ENCODE measurements at regions not wholly inside any gene's neighbourhood (a gene's known extent, or its start where the extent isn't known, plus 50 kb on each side); places are given as distances from the start of the nearest gene placed in this dataset.

GRCh38 chr3:66638717-66639116, 137.9 kb upstream of the LRIG1 start:
- no peaks in the 10 kb centered on the region; the same call in 1 of the 2 replicates for H3K23me2 ChIP-seq (ENCODE audit: low read depth, low read length)
- no peak overlapping the region for H3K27ac ChIP-seq (ENCODE audit: low read depth, low read length)
- no peaks in the 10 kb centered on the region for H3K9me3 ChIP-seq (ENCODE audit: insufficient read depth in 2 of 2, low read depth in 1 of 2, low read length in 1 of 2)
- H2BK12ac ChIP-seq (ENCODE audit: low read depth, low read length) = no peak overlapping the region
- no peaks in the 10 kb centered on the region for H4K20me1 ChIP-seq (replicated peaks in 1 of 2; ENCODE audit: control insufficient read depth in 1 of 2, insufficient read depth in 2 of 2, low read length in 2 of 2)
- peaks cover 0 to 3% (median under 1%) of the 10 kb centered on the region in 4 experiments; a peak in 1 of 7 replicates for H3K4me1 ChIP-seq (replicated peaks in 1 of 4; ENCODE audit: control insufficient read depth in 3 of 4, insufficient read depth in 4 of 4, low read length in 3 of 4)
- no peak overlapping the region for H3K56ac ChIP-seq (replicated peaks; ENCODE audit: insufficient read length, low read depth, low read length)
- peaks cover 0 to 2% (median 0%) of the 10 kb centered on the region in 4 experiments; a peak in 1 of 7 replicates for H3K27me3 ChIP-seq (replicated peaks in 1 of 4; ENCODE audit: control insufficient read depth in 3 of 4, extremely low read depth in 1 of 4, insufficient read depth in 3 of 4, low read length in 3 of 4)
- POLR2A ChIA-PET (ENCODE audit: partially characterized antibody) = no interaction called here
- no peak overlapping the region for H3K4me3 ChIP-seq (ENCODE audit: extremely low read depth in 1 of 4, insufficient read depth in 2 of 4, low read depth in 3 of 4, low read length in 4 of 4)
- CTCF ChIA-PET (ENCODE audit: partially characterized antibody) = interaction anchor here (0.6 to 1.9 kb wide), 18 partner anchors 10 to 736 kb away, joined by 3 to 7 read pairs (median 4); no protein-coding TSS in a partner anchor
- no peaks in the 10 kb centered on the region for H3K79me1 ChIP-seq (ENCODE audit: low read depth, low read length)
- H3K14ac ChIP-seq (ENCODE audit: insufficient read length) = no peak overlapping the region
- DNase-seq (ENCODE audit: low read depth in 1 of 2, low spot score in 2 of 2) = peak in 1 of 2 experiments; percentile 10
- FAIRE-seq = peak; percentile 86
- no peak overlapping the region for H4K8ac ChIP-seq (ENCODE audit: extremely low read depth, insufficient read depth, low read length)
- H3K18ac ChIP-seq (ENCODE audit: extremely low read depth, low read length) = no peak overlapping the region
- no peak overlapping the region for H2AFZ ChIP-seq (ENCODE audit: low read length)
- H4K91ac ChIP-seq (replicated peaks; ENCODE audit: insufficient read length, low read length) = no peak overlapping the region
- H3K4ac ChIP-seq (replicated peaks; ENCODE audit: insufficient read length, low read depth, low read length) = no peak overlapping the region
- no peak overlapping the region for H3K9ac ChIP-seq (replicated peaks in 1 of 4; ENCODE audit: extremely low read depth in 1 of 4, low read depth in 3 of 4, low read length in 3 of 4)
- H3K23ac ChIP-seq (ENCODE audit: insufficient read length) = no peak overlapping the region
- H2BK20ac ChIP-seq (ENCODE audit: low read length) = no peak overlapping the region
- no peak overlapping the region for H2BK120ac ChIP-seq (replicated peaks; ENCODE audit: low read depth, low read length)
- H4K5ac ChIP-seq (ENCODE audit: insufficient read length, low read depth, low read length) = no peak overlapping the region
- no peaks in the 10 kb centered on the region for H3K79me2 ChIP-seq (ENCODE audit: control insufficient read depth in 1 of 2, insufficient read depth in 2 of 2, low read length in 2 of 2)
- peak; percentile 52 to 77 (median 54) for TF ChIP-seq CTCF (IDR thresholded peaks at IDR 0.05; ENCODE audit: control extremely low read depth in 1 of 3, insufficient read depth in 1 of 3, low read depth in 1 of 3, low read length in 3 of 3)
- TF ChIP-seq ATF3 (IDR thresholded peaks at IDR 0.05; ENCODE audit: insufficient read depth, low read depth, low read length) = no peak
- TF ChIP-seq NRF1 (IDR thresholded peaks at IDR 0.05; ENCODE audit: low read depth, low read length) = no peak
- TF ChIP-seq, protein P1, sequence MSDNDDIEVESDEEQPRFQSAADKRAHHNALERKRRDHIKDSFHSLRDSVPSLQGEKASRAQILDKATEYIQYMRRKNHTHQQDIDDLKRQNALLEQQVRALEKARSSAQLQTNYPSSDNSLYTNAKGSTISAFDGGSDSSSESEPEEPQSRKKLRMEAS (IDR thresholded peaks at IDR 0.05) = peak; percentile 31; the same call in 1 of the 2 replicates
- TF ChIP-seq RAD21 (IDR thresholded peaks at IDR 0.05 in 1 of 2, conservative IDR thresholded peaks at IDR 0.05 in 1 of 2; ENCODE audit: low read depth in 2 of 2, low read length in 2 of 2) = peak; percentile 74 to 78
- no peak for TF ChIP-seq SP1 (IDR thresholded peaks at IDR 0.05; ENCODE audit: low read depth, low read length)
- TF ChIP-seq SP4 (IDR thresholded peaks at IDR 0.05; ENCODE audit: low read length) = no peak
- TF ChIP-seq GTF2F1 (IDR thresholded peaks at IDR 0.05; ENCODE audit: borderline replicate concordance, low read depth, low read length) = no peak
- H2BK15ac ChIP-seq (ENCODE audit: low read length) = no peak overlapping the region
- no peak overlapping the region for H2AK5ac ChIP-seq (ENCODE audit: low read depth, low read length)
- WGBS, 2 experiments (ENCODE audit: extremely low coverage in 1 of 2, insufficient coverage in 1 of 2, insufficient read length in 1 of 2, insufficient replicate concordance in 2 of 2, low coverage in 1 of 2, low lambda C conversion rate in 2 of 2, missing lambda C conversion rate in 1 of 2) = 36% methylated on average over 6 of the region's 6 CpGs; no CpG with 5 or more reads in 1 of the 2 experiments
- H3K4me2 ChIP-seq (ENCODE audit: insufficient read depth in 1 of 2, low read depth in 2 of 2, low read length in 2 of 2) = no peak overlapping the region
- no peaks in the 10 kb centered on the region for H3K36me3 ChIP-seq (ENCODE audit: control insufficient read depth in 2 of 4, insufficient read depth in 4 of 4, low read length in 3 of 4)
- H2BK5ac ChIP-seq (ENCODE audit: low read depth, low read length) = no peak overlapping the region

Measured in H1 (cell line).